H1 (cell line): ENCODE measurements at regions not wholly inside any gene's neighbourhood (a gene's known extent, or its start where the extent isn't known, plus 50 kb on each side); places are given as distances from the start of the nearest gene placed in this dataset.
"Not testable (repeated sequence)": the region's sequence is repeated elsewhere in the genome, so short reads cannot be mapped to it uniquely, and the experiment has no call there.

Experiments used
- CTCF ChIA-PET: fragments of 300-600 bp; sonication (Branson Sonifier 250); formaldehyde crosslinking; loops from one replicate; lab custom pipeline; 2021; ENCODE audit not compliant: partially characterized antibody; lab: Charles Lee
- POLR2A ChIA-PET: fragments of 300-600 bp; sonication (Branson Sonifier 250); formaldehyde crosslinking; loops from one replicate; lab custom pipeline; 2021; ENCODE audit warnings: inconsistent platforms; ENCODE audit not compliant: partially characterized antibody; lab: Charles Lee
- DNase-seq, 2 experiments: peaks; one replicate each; pipeline versions ENCODE4 v3.0.0 to v3.0.0-alpha.2; 2010 to 2022; ENCODE audit warnings: low spot score in 2 of 2, low read depth in 1 of 2, mixed read lengths in 1 of 2
- FAIRE-seq: peaks from 2 replicates; lab custom pipeline; 2011; peaks lifted over from hg19 to GRCh38; lab: Jason Lieb, UNC
- H2AFZ ChIP-seq: 2 replicates; pipeline ENCODE4 v1.8.1; 2012; ENCODE audit warnings: low read length, inconsistent platforms
- H2AK5ac ChIP-seq: 2 replicates; pipeline ENCODE4 v1.6.1; 2013; ENCODE audit warnings: low read depth, low read length
- H2BK120ac ChIP-seq: replicated peaks from 2 replicates; pipeline ENCODE3; 2013; ENCODE audit warnings: low read depth, low read length, inconsistent platforms
- H2BK12ac ChIP-seq: 2 replicates; pipeline ENCODE4 v1.6.1; 2013; ENCODE audit warnings: low read depth, low read length
- H2BK15ac ChIP-seq: 2 replicates; pipeline ENCODE4 v1.6.1; 2013; ENCODE audit warnings: low read length
- H2BK20ac ChIP-seq: 2 replicates; pipeline ENCODE4 v1.6.1; 2013; ENCODE audit warnings: low read length
- H2BK5ac ChIP-seq: 2 replicates; pipeline ENCODE4 v1.6.1; 2013; ENCODE audit warnings: low read depth, low read length
- H3K14ac ChIP-seq: 2 replicates; pipeline ENCODE4 v1.6.1; 2013; ENCODE audit warnings: inconsistent platforms; ENCODE audit not compliant: insufficient read length
- H3K18ac ChIP-seq: 2 replicates; pipeline ENCODE4 v1.6.1; 2013; ENCODE audit warnings: low read length; ENCODE audit errors: extremely low read depth
- H3K23ac ChIP-seq: 2 replicates; pipeline ENCODE4 v1.6.1; 2013; ENCODE audit warnings: inconsistent platforms; ENCODE audit not compliant: insufficient read length
- H3K23me2 ChIP-seq: 2 replicates; pipeline ENCODE4 v1.6.1; 2013; ENCODE audit warnings: low read depth, low read length
- H3K27ac ChIP-seq: 2 replicates; pipeline ENCODE4 v1.6.1; 2011; ENCODE audit warnings: low read depth, low read length, inconsistent platforms
- H3K27me3 ChIP-seq, 4 experiments: replicated peaks in 1 of 4; 1 replicate in 1 of 4; 2 replicates in 3 of 4; pipeline versions ENCODE4 v1.6.1 to v1.8.1; 2011 to 2013; ENCODE audit warnings: low read length in 3 of 4, mild to moderate bottlenecking in 3 of 4, inconsistent platforms in 2 of 4, mixed read lengths in 2 of 4, moderate library complexity in 1 of 4; ENCODE audit not compliant: control insufficient read depth in 3 of 4, insufficient read depth in 3 of 4; ENCODE audit errors: extremely low read depth in 1 of 4
- H3K36me3 ChIP-seq, 4 experiments: 2 replicates each; pipeline versions ENCODE4 v1.6.1 to v1.8.1; 2011 to 2013; ENCODE audit warnings: mild to moderate bottlenecking in 4 of 4, low read length in 3 of 4, moderate library complexity in 2 of 4, control low read depth in 1 of 4, inconsistent platforms in 1 of 4; ENCODE audit not compliant: insufficient read depth in 4 of 4, control insufficient read depth in 2 of 4
- H3K4ac ChIP-seq: replicated peaks from 2 replicates; pipeline ENCODE3; 2013; ENCODE audit warnings: low read length, low read depth, mixed read lengths, inconsistent platforms; ENCODE audit not compliant: insufficient read length
- H3K4me1 ChIP-seq, 4 experiments: replicated peaks in 1 of 4; 1 replicate in 1 of 4; 2 replicates in 3 of 4; pipeline versions ENCODE4 v1.6.1 to v1.8.1; 2011 to 2013; ENCODE audit warnings: low read length in 3 of 4, inconsistent platforms in 2 of 4, mixed read lengths in 1 of 4; ENCODE audit not compliant: insufficient read depth in 4 of 4, control insufficient read depth in 3 of 4
- H3K4me2 ChIP-seq, 2 experiments: 2 replicates each; pipeline versions ENCODE4 v1.6.1 to v1.8.1; 2011 to 2013; ENCODE audit warnings: low read depth in 2 of 2, low read length in 2 of 2, control low read depth in 1 of 2, inconsistent platforms in 1 of 2, mild to moderate bottlenecking in 1 of 2; ENCODE audit not compliant: insufficient read depth in 1 of 2
- H3K4me3 ChIP-seq, 4 experiments: fragments of 200-600, 300-600 bp in 1 of 4; sonication (generic), shearing (Covaris generic), sonication (Bioruptor Twin) in 1 of 4; 2 replicates each; pipeline versions ENCODE4 v1.5.1 to v1.8.1; 2011 to 2016; ENCODE audit warnings: low read length in 4 of 4, low read depth in 3 of 4, control low read depth in 2 of 4, inconsistent platforms in 2 of 4, mild to moderate bottlenecking in 2 of 4, mixed read lengths in 1 of 4, moderate library complexity in 1 of 4; ENCODE audit not compliant: insufficient read depth in 2 of 4; ENCODE audit errors: extremely low read depth in 1 of 4
- H3K56ac ChIP-seq: replicated peaks from 2 replicates; pipeline ENCODE3; 2013; ENCODE audit warnings: low read depth, mild to moderate bottlenecking, mixed read lengths, low read length, inconsistent platforms; ENCODE audit not compliant: insufficient read length
- H3K79me1 ChIP-seq: 2 replicates; pipeline ENCODE4 v1.6.1; 2013; ENCODE audit warnings: low read depth, low read length, control low read depth
- H3K79me2 ChIP-seq, 2 experiments: 2 replicates each; pipeline versions ENCODE4 v1.6.1 to v1.8.1; 2012 to 2013; ENCODE audit warnings: low read length in 2 of 2, mild to moderate bottlenecking in 2 of 2, inconsistent platforms in 1 of 2; ENCODE audit not compliant: insufficient read depth in 2 of 2, control insufficient read depth in 1 of 2
- H3K9ac ChIP-seq, 4 experiments: replicated peaks in 1 of 4; 1 replicate in 1 of 4; 2 replicates in 3 of 4; pipeline versions ENCODE4 v1.6.1 to v1.8.1; 2011 to 2013; ENCODE audit warnings: low read depth in 3 of 4, low read length in 3 of 4, control low read depth in 2 of 4, mild to moderate bottlenecking in 2 of 4, moderate library complexity in 2 of 4, inconsistent platforms in 1 of 4; ENCODE audit errors: extremely low read depth in 1 of 4
- H3K9me3 ChIP-seq, 2 experiments: 2 replicates each; pipeline versions ENCODE4 v1.6.1 to v1.8.1; 2012 to 2013; ENCODE audit warnings: mild to moderate bottlenecking in 2 of 2, moderate library complexity in 2 of 2, control low read depth in 1 of 2, inconsistent platforms in 1 of 2, low read depth in 1 of 2, low read length in 1 of 2, mixed read lengths in 1 of 2; ENCODE audit not compliant: insufficient read depth in 2 of 2
- H4K20me1 ChIP-seq, 2 experiments: replicated peaks in 1 of 2; 2 replicates each; pipeline versions ENCODE3 to v1.8.1; 2011 to 2013; ENCODE audit warnings: inconsistent platforms in 2 of 2, low read length in 2 of 2, mild to moderate bottlenecking in 1 of 2; ENCODE audit not compliant: insufficient read depth in 2 of 2, control insufficient read depth in 1 of 2
- H4K5ac ChIP-seq: 2 replicates; pipeline ENCODE4 v1.6.1; 2013; ENCODE audit warnings: low read length, low read depth, mixed read lengths, inconsistent platforms; ENCODE audit not compliant: insufficient read length
- H4K8ac ChIP-seq: 2 replicates; pipeline ENCODE4 v1.8.0; 2013; ENCODE audit warnings: mild to moderate bottlenecking, moderate library complexity, low read length, inconsistent platforms; ENCODE audit not compliant: insufficient read depth; ENCODE audit errors: extremely low read depth
- H4K91ac ChIP-seq: replicated peaks from 2 replicates; pipeline ENCODE3; 2013; ENCODE audit warnings: low read length, mixed read lengths, inconsistent platforms; ENCODE audit not compliant: insufficient read length
- WGBS, 2 experiments: shearing (Covaris generic) in 1 of 2; methylation state at CpG; one replicate each; pipeline versions ENCODE4 v1.1.6 to v1.1.7; 2013 to 2015; ENCODE audit warnings: low lambda C conversion rate in 2 of 2, mixed read lengths in 2 of 2, inconsistent platforms in 1 of 2, low coverage in 1 of 2, missing lambda C conversion rate in 1 of 2; ENCODE audit not compliant: insufficient replicate concordance in 2 of 2, insufficient coverage in 1 of 2, insufficient read length in 1 of 2; ENCODE audit errors: extremely low coverage in 1 of 2, missing lambda C conversion rate in 1 of 2; 5-methylcytosine and 5-hydroxymethylcytosine counted together

DNA sequence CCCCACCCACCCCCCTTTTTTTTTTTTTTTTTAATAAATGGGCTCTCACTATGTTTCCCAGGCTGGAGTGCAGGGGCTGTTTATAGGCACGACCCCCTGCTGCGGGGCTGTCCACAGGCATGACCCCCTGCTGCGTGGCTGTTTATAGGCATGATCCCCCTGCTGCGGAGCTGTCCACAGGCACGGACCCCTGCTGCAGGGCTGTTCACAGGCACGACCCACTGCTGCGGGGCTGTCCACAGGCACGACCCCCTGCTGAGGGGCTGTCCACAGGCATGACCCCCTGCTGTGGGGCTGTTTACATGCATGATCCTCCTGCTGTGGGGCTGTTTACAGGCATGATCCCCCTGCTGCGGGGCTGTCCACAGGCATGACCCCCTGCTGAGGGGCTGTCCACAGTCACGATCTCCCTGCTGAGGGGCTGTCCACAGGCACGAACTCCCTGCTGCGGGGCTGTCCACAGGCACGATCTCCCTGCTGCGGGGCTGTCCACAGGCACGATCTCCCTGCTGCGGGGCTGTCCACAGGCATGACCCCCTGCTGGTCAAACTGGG lies 1385.3 kb downstream of the FOXD4L5 start:
- H4K20me1 ChIP-seq, H3K27ac ChIP-seq, H3K79me2 ChIP-seq, H3K23ac ChIP-seq, CTCF ChIA-PET, H3K4ac ChIP-seq, H3K9ac ChIP-seq, H3K14ac ChIP-seq, H2BK5ac ChIP-seq, H2BK12ac ChIP-seq, H4K5ac ChIP-seq, H3K36me3 ChIP-seq, H4K8ac ChIP-seq, H3K4me3 ChIP-seq, H3K56ac ChIP-seq, POLR2A ChIA-PET, H3K4me1 ChIP-seq, H2BK120ac ChIP-seq, H2BK20ac ChIP-seq, H2BK15ac ChIP-seq, H4K91ac ChIP-seq, H3K4me2 ChIP-seq, H3K27me3 ChIP-seq, H2AFZ ChIP-seq, H3K79me1 ChIP-seq, H3K23me2 ChIP-seq, H2AK5ac ChIP-seq, DNase-seq, H3K18ac ChIP-seq, FAIRE-seq: not testable (repeated sequence)
- H3K9me3 ChIP-seq = peaks cover 5 to 30% of the 10 kb centered on the region in 2 experiments; a peak in 3 of 4 replicates
- WGBS, 2 experiments = 88% methylated on average over 16 of the region's 16 CpGs; no CpG with 5 or more reads in 1 of the 2 experiments

DNA sequence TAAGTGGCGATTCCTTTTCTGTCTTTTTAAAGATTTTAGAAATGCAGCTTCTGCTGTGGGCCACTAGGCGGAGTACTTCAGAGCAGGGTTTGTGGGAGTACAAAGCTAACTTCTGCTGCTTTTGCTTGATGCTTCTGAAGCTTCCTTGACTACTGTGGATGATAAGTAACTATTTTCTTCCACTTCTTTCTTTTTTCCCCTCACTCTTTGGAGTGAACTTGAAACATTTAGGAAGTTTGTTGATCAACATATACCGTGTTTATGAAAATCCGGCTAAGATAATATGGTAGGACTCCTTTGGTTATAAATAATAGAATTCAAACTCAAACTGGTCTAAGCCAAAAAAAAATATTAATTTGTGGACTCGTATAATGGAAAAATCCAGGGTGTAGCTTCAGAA lies 1403.6 kb downstream of the FOXD4L5 start:
- H3K56ac ChIP-seq, H4K20me1 ChIP-seq, POLR2A ChIA-PET, H3K23ac ChIP-seq, H2BK15ac ChIP-seq, H4K91ac ChIP-seq, H3K9ac ChIP-seq, FAIRE-seq, DNase-seq, H3K4ac ChIP-seq, H2AK5ac ChIP-seq, H3K9me3 ChIP-seq, H3K4me2 ChIP-seq, H2BK20ac ChIP-seq, H4K5ac ChIP-seq, H2AFZ ChIP-seq, H2BK120ac ChIP-seq, H2BK5ac ChIP-seq, H3K79me2 ChIP-seq, H3K79me1 ChIP-seq, H3K27me3 ChIP-seq, H3K4me1 ChIP-seq, H3K23me2 ChIP-seq, CTCF ChIA-PET, H3K18ac ChIP-seq, H3K14ac ChIP-seq, H3K4me3 ChIP-seq, H3K27ac ChIP-seq, H2BK12ac ChIP-seq, H3K36me3 ChIP-seq, H4K8ac ChIP-seq: not testable (repeated sequence)
- WGBS, 2 experiments = 83% methylated on average over 4 of the region's 5 CpGs; no CpG with 5 or more reads in 1 of the 2 experiments
